Lung (tissue), 11 donors: ENCODE measurements at regions not wholly inside any gene's neighbourhood (a gene's known extent, or its start where the extent isn't known, plus 50 kb on each side); places are given as distances from the start of the nearest gene placed in this dataset.

Experiments used
- ATAC-seq: fragments of 200-7000 bp; cut with Tn5 transposase; one replicate; pipeline ENCODE4 v1.9.1; 2020; ENCODE audit warnings: moderate number of reproducible peaks; ENCODE audit not compliant: insufficient read depth, low FRiP score
- DNase-seq, 3 donors: peaks; one replicate each; pipeline ENCODE4 v3.0.0-alpha.2; 2013 to 2017
- H3K27ac ChIP-seq, 2 donors: one replicate each; pipeline ENCODE4 v1.5.1; 2013; ENCODE audit warnings: mild to moderate bottlenecking in 2 of 2, moderate library complexity in 2 of 2, control low read depth in 1 of 2, inconsistent platforms in 1 of 2, low read depth in 1 of 2, low read length in 1 of 2
- H3K27me3 ChIP-seq, 3 donors: one replicate each; pipeline ENCODE4 v1.5.1; 2013; ENCODE audit warnings: low read length in 2 of 3; ENCODE audit not compliant: control insufficient read depth in 3 of 3, insufficient read depth in 3 of 3
- H3K36me3 ChIP-seq, 4 donors: one replicate each; pipeline ENCODE4 v1.5.1; 2013; ENCODE audit warnings: low read length in 4 of 4, mild to moderate bottlenecking in 1 of 4, moderate library complexity in 1 of 4; ENCODE audit not compliant: control insufficient read depth in 4 of 4, insufficient read depth in 4 of 4
- H3K4me1 ChIP-seq, 5 donors: one replicate each; pipeline ENCODE4 v1.5.1; 2013; ENCODE audit warnings: low read length in 5 of 5, mild to moderate bottlenecking in 2 of 5, moderate library complexity in 1 of 5; ENCODE audit not compliant: control insufficient read depth in 5 of 5, insufficient read depth in 5 of 5
- H3K4me3 ChIP-seq: one replicate; pipeline ENCODE4 v1.5.1; 2013; ENCODE audit warnings: mild to moderate bottlenecking, control low read depth, moderate library complexity
- H3K9ac ChIP-seq, 2 donors: one replicate each; pipeline ENCODE4 v1.5.1; 2013; ENCODE audit warnings: low read length in 2 of 2, control low read depth in 1 of 2; ENCODE audit not compliant: insufficient read depth in 1 of 2
- H3K9me3 ChIP-seq, 4 donors: one replicate each; pipeline ENCODE4 v1.5.1; 2013; ENCODE audit warnings: low read length in 3 of 4, mild to moderate bottlenecking in 1 of 4, moderate library complexity in 1 of 4; ENCODE audit not compliant: control insufficient read depth in 4 of 4, insufficient read depth in 3 of 4
- WGBS, 2 donors: extraction: QIAGEN DNeasy Blood & Tissue Kit; methylation state at CpG; one replicate each; pipeline ENCODE4 v1.1.7; 2013; 5-methylcytosine and 5-hydroxymethylcytosine counted together
- TF ChIP-seq, protein P1 (sequence below): IDR thresholded peaks from 2 replicates; pipeline ENCODE4 v1.5.1; 2012; ENCODE audit warnings: mild to moderate bottlenecking; ENCODE audit errors: control extremely low read depth, extremely low read depth
- donor health status: control.
- donor health status: control.
- donor health status: Bipolar disorder and iron deficiency.
- donor health status: healthy.
- donor health status: DM: yes; HTN: yes; CAD: no.

- no peak for ATAC-seq
- Histone ChIP-seq H3K27ac (no peak overlapping the region), H3K27me3 (no peaks in the 10 kb centered on the region), H3K4me3 (no peak overlapping the region), H3K9me3 (peaks cover 0 to 2% (median 0%) of the 10 kb centered on the region in 4 donors), H3K36me3 (no peaks in the 10 kb centered on the region), H3K9ac (no peak overlapping the region), H3K4me1 (no peaks in the 10 kb centered on the region)
- TF ChIP-seq, protein P1, sequence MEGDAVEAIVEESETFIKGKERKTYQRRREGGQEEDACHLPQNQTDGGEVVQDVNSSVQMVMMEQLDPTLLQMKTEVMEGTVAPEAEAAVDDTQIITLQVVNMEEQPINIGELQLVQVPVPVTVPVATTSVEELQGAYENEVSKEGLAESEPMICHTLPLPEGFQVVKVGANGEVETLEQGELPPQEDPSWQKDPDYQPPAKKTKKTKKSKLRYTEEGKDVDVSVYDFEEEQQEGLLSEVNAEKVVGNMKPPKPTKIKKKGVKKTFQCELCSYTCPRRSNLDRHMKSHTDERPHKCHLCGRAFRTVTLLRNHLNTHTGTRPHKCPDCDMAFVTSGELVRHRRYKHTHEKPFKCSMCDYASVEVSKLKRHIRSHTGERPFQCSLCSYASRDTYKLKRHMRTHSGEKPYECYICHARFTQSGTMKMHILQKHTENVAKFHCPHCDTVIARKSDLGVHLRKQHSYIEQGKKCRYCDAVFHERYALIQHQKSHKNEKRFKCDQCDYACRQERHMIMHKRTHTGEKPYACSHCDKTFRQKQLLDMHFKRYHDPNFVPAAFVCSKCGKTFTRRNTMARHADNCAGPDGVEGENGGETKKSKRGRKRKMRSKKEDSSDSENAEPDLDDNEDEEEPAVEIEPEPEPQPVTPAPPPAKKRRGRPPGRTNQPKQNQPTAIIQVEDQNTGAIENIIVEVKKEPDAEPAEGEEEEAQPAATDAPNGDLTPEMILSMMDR, result no peak
- no peak for DNase-seq
- WGBS, 2 donors, result 87 to 89% methylated on average over 21 of the region's 21 CpGs
Observed at GRCh38 chr22:48594016-48594756, 1233.5 kb downstream of the BRD1 start.

- peaks cover 0 to 1% (median 0%) of the 10 kb centered on the region in 4 donors for H3K9me3 ChIP-seq
- no peaks in the 10 kb centered on the region for H3K27me3 ChIP-seq
- no peak overlapping the region for H3K9ac ChIP-seq
- TF ChIP-seq, protein P1, result no peak
- H3K27ac ChIP-seq, result no peak overlapping the region
- H3K4me3 ChIP-seq, result no peak overlapping the region
- no peaks in the 10 kb centered on the region for H3K36me3 ChIP-seq
- no peaks in the 10 kb centered on the region for H3K4me1 ChIP-seq
- WGBS, 2 donors, result 95% methylated on average over 15 of the region's 15 CpGs
- DNase-seq, result no peak
- ATAC-seq, result no peak
Observed at GRCh38 chr22:48593551-48593950, 1234.1 kb downstream of the BRD1 start.

GRCh38 chr22:48592931-48593330 lies 1234.7 kb downstream of the BRD1 start:
- no peak overlapping the region for H3K27ac ChIP-seq
- no peak for ATAC-seq
- H3K9ac ChIP-seq, result no peak overlapping the region
- H3K9me3 ChIP-seq, result no peaks in the 10 kb centered on the region
- H3K27me3 ChIP-seq, result no peaks in the 10 kb centered on the region
- no peaks in the 10 kb centered on the region for H3K4me1 ChIP-seq
- H3K4me3 ChIP-seq, result no peak overlapping the region
- WGBS, 2 donors, result 85 to 90% methylated on average over 17 of the region's 17 CpGs
- DNase-seq, result no peak
- TF ChIP-seq, protein P1, result no peak
- H3K36me3 ChIP-seq, result no peaks in the 10 kb centered on the region

DNA sequence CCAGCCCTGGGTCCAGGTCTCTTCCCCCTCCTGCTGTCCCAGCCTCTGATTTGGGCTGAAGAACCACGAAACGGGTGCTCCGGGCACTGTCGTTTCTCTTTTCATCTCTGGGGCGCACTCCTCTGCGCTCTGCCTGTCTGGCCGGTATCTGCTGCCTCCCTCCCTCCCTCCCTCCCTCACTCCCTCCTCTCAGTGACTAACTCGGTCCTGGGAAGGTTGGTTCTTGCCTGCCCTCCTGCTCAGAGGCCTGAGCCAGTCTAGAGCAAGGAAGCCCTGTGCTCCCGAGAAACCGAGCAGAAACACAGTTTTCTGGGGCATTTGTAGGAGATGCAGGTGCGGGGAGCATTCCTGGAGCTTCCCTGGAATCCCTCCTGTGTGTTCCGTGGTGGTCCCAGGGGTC lies 1235.2 kb downstream of the BRD1 start:
- TF ChIP-seq, protein P1, result no peak
- Histone ChIP-seq H3K4me1 (no peaks in the 10 kb centered on the region), H3K9me3 (no peaks in the 10 kb centered on the region), H3K27ac (no peak overlapping the region), H3K36me3 (no peaks in the 10 kb centered on the region), H3K9ac (no peak overlapping the region), H3K4me3 (no peak overlapping the region), H3K27me3 (no peaks in the 10 kb centered on the region)
- no peak for ATAC-seq
- DNase-seq, result no peak
- 80 to 83% methylated on average over 12 of the region's 12 CpGs for WGBS, 2 donors
